ENCODE measurements at regions not wholly inside any gene's neighbourhood (a gene's known extent, or its start where the extent isn't known, plus 50 kb on each side); places are given as distances from the start of the nearest gene placed in this dataset.
A peak's percentile ranks its signal among the peaks of the same experiment; 100 is the strongest.
"Not testable (repeated sequence)": the region's sequence is repeated elsewhere in the genome, so short reads cannot be mapped to it uniquely, and the experiment has no call there.

DNA sequence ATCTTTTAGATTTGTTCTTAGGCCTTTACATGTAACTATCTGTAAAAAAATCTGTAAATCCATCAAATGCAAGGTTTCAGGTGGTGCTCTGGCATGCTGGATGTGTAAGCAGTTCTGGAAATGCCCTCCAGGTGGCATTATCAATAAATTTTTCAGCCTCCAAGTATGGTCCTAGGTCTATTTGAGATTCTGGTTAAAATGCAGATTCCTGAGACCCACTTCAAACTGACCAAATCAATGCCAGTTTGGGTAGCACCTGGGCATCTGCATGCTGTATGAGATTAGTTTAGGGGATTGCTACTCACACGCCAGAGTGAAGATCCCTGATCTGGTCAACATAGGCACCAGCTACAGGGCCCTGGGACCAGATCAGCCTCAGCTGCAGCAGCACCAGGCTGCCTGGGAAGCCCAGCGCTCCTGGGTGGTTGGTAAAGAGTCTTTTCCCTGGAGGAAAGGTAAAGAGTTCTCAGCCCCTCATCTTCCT is 507.3 kb upstream of the CITED2 start:
- peak; percentile 24 for DNase-seq (ENCODE audit: low spot score)

DNA sequence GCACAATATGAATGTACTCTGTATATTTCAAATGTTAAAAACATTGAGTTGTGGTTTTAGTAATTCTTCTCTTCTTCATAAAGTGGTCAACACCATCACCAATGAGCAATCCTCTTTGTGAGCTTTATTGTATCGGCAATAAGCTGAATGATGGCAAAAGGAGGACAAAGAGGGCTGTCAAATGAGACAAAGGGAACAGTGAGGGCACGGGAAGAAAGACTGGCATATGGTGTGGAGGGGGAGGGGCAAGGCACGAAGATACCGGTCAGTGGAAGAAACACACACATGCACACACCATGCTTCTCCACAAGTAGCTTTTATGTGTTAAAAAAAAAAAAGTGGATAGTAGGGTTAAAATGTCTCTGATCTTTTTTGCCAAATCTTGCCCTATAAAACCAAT is 506.8 kb upstream of the CITED2 start:
- no peak for DNase-seq (ENCODE audit: low spot score)

DNA sequence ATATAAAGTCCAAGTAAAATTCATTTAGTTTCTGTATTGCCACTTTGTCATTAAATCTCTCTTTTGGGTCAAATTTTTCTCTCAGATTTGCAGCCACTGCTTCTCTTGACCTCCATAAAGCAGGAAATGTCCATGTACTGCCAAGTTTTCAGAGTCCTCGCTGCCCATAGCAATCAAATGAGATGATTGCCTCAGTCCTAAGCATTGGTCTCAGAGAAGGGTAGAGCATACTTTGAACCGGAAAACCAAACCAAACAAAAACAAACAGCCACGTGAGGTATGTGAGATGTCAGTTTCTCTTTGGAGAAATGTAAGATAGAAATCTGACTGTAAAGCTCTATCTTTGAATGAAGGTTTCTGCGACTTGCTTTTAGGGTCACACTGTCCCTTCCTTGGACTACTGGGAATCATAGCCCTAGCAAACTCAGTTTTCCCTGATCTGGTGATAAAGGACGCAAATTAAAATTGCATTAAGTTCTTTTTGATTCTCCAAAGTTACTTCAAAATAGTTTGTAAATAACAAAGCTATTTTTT is 505.4 kb upstream of the CITED2 start:
- no peak for DNase-seq (ENCODE audit: low spot score)

DNA sequence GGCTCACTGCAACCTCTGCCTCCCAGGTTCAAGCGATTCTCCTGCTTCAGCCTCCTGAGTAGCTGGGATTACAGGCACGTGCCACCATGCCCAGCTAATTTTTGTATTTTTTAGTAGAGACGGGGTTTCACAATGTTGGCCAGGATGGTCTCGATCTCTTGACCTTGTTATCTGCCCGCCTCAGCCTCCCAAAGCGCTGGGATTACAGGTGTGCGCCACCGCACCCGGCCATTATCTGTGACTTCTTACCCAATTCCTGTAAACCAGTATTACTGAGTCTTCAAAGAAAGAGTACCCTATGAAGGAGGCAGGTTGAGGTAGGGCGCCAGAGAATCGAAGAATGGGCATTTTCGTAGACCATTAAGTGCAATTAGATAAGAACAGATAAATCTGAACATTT is 504.8 kb upstream of the CITED2 start:
- DNase-seq (ENCODE audit: low spot score), result not testable (repeated sequence)

DNA sequence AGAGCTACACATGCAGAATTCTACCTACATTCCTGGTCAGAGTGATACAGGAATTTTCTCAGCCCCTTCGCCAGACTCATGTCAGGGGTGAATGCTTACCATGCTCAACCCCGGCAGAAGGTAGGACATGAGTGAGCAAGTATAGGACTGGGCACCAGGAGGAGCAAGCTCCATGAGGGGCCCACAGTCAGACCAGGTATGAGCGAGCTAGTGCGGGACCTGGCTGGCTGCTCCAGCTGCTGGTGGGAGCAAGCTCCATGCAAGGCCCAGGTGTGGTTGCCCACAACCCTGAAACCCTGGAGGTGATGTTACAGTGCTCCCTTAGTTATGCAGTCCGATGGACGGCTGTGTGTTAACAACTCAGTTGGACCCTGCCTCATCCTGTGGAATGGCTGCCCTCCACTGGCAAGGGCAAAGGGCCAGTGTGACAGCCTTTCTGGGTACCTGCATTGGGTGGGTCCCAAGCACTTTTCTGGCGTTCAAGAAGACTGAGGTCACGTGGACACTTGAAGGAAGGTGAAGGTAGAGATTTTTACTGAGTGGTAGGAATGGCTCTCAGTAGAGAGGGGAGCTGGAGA is 503.5 kb upstream of the CITED2 start:
- no peak for DNase-seq (ENCODE audit: low spot score)

DNA sequence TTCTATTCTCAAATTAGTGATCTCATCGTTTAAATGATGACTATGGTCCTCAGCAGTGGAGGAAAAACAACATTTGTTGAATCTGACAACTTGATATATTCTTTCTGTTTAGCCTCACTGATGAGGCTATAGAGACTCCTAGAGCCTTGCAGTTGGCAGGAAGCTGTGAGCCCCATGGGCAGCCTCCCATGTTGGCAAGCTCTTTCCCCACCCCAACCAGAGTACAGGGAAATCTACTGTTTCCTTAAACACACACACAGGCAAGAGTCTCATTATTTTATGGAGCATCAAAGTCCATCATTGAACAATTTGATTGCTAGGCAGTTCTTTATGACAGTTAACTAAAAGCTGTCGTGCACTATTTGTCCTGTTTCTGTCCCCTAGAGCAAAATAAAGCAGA is 498.2 kb upstream of the CITED2 start:
- no peak for DNase-seq (ENCODE audit: low spot score)

DNA sequence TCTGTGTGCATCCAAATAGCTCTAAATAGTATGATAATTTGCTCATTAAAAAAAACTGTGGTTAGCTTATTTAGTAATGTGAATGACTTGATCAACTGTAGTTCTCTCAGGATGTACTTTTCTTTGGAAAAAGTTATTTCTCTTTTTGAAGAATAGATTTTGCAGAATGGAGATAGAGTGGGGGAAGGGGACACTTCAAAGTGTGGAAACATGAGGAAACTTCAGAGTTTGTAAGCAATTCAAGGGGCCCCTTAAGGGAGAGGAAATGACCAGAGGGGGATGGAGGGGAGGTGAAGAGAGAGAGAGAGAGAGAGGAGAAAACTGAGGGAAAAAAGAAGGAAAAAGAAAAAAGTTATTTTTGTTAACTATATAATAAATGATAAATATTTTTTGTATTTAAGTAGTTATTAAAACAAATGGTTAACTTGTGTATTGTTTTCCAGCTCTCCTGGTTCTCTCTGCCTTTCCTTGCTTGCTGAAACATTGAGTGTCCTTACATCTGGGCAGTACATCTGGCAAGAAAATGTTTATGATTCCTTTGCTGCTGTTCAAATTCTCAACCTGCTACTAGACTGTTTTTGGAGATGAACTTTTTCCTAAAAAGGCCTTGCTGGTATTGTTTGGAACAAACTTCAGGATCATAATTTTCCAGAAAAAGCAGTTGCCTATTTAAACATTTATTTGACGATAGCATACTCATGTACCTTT is 497.5 kb upstream of the CITED2 start:
- no peak for DNase-seq (ENCODE audit: low spot score)

DNA sequence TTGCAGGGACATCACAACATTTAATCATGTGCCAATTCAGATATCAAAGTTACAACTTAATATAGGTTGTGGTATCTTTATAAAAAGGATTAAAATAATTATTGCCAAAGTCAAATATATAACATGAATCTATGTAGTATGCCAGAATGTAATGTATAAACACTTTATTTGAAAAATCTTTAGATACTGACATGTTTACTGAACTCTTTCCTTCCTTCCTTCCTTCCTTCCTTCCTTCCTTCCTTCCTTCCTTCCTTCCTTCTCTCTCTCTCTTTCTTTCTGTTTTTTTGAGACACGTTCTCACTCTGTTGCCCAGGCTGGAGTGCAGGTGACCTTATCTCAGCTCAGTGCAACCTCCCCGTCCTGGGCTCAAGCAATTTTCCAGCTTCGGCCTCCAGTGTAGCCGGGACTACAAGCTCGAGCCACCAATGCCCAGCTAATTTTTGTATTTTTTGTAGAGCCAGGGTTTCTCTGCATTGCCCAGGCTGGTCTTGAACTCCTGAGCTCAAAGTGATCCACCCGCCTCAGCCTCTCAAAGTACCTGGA is 496.8 kb upstream of the CITED2 start:
- no peak for DNase-seq (ENCODE audit: low spot score)

DNA sequence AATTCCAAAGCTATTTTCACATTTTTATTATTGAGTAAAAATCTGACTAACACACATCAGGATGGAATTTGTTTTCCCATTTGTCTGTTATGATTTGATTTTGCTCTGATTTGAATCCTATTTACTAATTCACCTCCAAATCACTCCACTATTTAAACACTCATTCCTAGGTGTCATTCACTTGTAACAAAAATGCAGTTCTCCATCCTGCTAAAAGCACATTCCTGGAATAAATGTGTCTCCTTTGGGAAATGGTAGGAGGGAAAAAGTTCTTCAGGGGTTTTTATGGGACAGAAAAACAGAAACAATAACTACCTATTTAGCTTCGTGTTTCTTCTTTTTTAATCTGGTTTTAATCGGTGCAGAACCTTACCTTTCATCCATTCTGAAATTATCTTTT is 494.1 kb upstream of the CITED2 start:
- no peak for DNase-seq (ENCODE audit: low spot score)

DNA sequence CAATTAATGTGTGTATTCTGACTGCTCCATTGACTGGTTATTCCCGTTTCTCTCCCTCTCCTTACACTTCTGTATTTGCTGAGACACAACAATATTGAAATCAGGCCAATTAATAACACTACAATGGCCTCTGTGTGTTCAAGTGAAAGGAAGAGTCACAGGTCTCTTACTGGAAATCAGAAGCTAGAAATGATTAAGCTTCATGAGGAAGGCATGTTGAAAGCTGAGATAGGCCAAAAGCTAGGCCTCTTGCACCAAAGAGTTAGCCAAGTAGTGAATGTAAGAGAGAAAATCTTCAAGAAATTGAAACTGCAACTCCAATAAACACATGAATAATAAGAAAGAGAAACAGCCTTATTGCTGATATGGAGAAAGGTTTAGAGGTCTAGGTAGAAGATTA is 489.5 kb upstream of the CITED2 start:
- no peak for DNase-seq (ENCODE audit: low spot score)

DNA sequence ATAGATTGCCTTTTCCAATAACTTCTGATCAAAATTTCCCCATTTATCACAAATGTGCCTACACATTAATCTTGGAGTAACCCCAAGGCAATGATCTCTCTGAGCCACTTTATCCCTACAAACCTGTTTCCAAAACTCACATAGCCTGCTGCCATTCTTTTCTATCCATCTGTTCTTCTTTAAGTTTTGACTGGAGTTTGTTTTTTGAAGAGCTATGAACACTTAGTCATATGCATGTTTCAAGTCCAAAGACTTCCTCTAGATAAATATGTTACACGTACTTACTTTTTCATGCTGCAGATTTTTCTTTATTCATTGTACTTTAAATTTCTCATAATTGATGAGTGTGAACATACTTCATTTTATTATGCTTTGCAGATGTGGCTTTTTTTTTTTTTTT is 488.9 kb upstream of the CITED2 start:
- no peak for DNase-seq (ENCODE audit: low spot score)

DNA sequence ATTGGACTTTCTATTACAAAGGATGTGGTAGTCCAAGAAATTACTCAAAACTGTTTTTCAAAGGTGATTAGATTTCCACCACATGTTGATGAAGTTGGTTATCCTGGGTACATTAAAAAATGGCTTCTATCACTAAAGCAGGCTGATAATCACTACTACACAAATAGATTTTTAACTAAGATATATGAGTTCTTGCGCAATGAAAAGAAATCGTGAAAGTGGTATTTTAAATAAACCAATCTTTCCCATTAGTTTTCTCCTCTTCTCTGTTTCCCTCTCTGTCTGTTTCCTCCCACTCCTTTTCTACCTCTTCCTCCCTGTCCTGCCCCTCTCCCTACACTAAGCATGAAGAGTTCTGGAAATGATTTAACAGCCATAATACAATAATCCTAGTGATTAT is 487.9 kb upstream of the CITED2 start:
- no peak for DNase-seq (ENCODE audit: low spot score)

DNA sequence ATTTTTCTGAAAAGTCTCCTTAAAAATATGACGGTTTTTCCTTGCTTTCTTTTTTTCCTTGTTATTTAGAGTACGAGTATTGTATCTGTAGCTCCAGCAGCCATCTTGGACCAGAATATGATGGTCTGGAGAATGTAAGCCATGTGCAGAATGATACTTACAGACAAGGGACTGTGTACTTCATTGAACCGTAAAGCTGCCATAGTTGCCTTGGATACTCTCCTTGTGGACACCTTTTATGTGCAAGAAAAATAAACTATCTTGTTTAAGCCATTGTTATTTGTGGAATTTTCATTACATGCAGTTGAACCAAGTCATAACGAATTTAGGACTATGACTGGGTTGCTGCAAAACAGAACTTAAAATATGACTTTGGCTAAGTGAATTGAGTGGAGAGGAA is 485.8 kb upstream of the CITED2 start:
- DNase-seq (ENCODE audit: low spot score), result no peak

DNA sequence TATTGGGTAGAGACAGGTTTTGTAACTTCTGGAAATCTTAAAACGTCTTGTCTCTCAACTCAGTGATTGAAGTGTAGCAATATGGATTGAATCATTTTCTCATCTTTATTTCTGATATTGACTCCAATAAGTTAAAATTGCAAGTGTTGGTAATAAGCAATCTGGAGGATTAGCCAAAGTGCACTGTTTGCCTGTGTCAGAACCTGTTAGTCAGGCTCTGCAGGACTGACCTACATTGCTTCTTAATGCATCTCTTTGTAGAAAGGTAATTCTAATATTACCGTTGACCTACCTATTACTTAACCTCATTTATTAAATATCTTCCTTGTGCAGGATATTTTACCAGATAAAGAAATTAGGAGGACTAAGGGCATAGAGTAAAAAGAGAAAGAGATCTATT is 484.0 kb upstream of the CITED2 start:
- no peak for DNase-seq (ENCODE audit: low spot score)

DNA sequence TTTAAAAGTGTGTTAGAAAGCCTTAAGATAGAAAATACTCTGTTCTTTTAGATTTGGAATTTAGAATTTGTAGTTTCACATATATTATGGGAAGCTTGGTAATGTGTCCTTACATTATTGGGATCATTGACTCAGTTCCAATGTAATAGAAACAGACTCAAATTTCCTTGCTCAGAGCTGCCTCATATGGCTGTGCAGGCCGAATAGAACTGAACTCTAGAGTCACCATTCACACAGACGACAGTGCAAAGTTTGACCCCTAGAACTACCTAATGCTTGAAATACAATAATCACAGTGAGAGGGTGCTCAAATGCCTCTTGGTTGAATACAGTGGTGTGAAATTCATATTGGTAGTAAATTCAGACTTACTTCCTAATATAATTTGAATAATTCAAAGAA is 482.7 kb upstream of the CITED2 start:
- DNase-seq (ENCODE audit: low spot score), result no peak

DNA sequence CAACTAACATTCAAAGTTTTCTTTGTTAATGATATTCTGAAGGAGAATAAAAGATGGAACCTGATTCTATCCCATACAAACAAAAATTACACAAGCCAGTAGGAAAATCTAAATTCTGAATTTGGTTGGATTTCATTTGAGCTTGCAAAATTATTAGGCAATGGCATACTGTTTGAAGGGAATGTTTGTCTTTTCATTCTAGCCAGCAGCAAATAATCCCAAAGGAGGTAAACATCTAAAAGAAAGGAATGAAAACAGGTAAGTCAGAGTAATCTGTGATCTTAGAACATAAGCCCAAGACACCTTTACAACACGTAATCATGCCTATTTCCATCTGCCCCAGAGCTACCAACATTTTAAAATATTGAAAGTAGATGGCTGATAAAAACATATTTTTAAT is 482.1 kb upstream of the CITED2 start:
- DNase-seq (ENCODE audit: low spot score), result no peak

DNA sequence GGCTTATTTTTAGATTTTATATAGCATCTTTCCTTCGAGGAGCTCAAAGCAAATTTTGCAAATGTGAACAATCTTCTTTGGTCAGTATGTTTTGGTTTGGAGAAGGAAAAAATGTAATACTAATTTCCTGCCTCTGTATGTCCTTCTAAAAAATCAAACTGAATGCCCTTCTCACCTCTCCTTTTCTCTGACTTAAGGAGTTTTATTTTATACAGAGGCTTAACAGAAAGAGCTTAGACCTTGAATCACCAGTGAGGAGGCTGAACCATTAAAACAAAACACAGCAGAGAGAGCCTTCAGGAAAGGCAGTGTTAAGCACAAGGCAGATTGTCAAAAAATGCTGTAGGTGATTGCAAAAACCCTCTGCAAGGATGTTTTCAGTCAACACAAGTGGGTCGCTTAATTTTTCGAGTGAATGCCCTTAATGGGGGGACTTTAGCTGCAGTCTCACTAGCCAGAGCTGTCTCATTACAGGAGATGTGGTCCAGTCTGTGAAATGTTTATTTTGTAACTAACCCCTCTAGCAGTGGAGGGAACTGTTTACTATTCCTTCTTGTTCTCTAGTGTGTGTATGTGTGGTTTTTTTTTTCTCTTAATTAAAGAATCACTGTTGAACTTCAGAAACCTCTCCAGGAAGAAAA is 481.3 kb upstream of the CITED2 start:
- DNase-seq (ENCODE audit: low spot score), result no peak

DNA sequence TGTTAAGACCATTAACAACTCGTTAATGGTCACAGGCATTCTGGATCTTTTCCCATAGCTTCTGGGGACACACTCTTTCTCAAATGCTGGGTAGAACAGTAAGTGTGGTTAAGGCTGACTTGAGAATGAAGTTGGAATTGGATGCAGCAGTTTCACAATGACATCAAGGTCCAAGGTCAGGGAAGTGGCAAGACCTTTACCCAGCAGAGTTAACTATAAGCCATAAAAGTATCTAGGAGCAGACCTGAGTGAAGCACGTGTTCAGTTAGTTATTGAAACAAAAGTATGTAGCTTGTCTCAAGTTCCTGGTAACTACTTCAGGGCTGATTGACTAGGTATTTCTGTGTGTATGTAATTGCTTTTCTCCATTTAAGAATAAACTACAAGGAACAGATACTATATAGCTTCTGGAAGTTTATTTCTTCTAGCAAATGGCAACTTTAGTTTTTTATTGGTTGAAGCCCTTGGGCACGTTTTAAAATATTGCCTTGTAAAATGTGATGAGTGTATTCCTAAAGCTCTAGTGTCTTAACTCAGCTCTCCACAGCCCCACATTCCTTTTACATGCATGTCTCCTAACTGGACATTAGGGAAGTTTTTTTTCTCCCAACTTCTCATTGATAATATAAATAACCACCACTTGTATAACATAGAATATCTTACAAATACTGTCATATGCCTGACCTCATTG is 479.0 kb upstream of the CITED2 start:
- DNase-seq (ENCODE audit: low spot score), result no peak

DNA sequence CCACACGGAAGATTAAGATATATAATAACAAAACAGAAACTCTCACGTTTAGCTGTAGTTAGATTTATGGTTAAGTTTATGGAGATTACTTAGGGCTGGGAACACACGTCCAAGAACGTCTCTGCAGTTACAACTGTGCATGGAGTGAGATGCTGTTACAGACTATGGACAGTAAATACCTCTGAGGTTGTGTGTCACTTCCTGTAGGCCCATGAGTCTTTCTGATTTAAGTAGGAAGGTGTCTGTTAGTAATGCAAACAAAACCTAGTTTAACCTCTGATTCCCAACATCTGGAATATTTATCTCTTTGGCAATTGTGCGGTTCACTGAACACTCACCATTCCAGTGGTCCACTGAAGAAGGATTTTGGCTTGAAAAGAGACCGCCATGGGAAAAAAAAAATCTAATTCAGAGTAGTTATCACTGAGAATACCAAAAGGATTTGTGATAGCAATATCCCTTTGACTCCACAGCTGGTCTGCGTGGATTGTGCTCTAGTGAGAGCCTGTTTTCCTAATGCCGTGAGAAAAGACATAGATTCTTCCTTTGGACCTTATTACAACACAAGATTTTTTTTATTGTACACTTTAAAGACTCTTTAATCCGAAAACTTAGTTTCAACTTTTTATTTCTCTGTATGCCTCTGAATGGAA is 478.2 kb upstream of the CITED2 start:
- DNase-seq (ENCODE audit: low spot score), result peak; percentile 25

DNA sequence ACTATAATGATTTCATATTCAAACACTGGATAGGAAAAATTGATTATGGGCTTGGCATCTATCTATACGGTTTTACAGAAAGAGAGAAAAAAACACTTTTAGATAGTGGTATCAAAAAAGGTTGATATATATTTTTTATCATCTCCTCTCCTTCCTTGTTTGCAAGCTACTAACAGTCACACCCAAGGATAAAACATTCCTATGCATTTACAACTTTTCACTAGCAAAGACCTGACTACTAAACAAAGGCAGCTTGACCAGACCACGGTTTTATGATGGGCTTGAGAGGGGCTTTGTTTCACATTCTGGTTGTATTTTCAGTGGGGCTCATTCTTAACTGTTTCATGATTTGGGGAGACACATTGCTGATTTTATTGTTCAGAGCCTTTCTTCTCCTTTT is 477.6 kb upstream of the CITED2 start:
- no peak for DNase-seq (ENCODE audit: low spot score)

DNA sequence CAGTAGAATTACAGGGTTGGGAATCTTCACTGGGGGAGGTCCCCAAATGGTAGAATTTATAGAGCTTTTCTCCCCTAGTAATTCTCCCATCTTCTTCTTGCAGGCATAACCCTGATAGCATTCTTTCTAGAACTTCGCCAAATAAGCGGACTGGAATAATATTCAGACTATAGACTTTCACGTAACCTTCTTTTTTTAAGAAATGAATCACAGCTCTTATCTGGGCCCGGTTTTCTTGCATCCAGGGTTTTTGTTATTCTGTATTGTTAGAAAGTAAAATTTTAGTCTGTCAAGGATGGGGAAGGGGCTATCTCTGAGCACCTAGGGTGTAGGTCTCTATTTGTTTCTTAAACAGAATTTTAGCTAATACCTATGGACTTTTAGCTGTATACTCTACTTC is 476.8 kb upstream of the CITED2 start:
- no peak for DNase-seq (ENCODE audit: low spot score)

DNA sequence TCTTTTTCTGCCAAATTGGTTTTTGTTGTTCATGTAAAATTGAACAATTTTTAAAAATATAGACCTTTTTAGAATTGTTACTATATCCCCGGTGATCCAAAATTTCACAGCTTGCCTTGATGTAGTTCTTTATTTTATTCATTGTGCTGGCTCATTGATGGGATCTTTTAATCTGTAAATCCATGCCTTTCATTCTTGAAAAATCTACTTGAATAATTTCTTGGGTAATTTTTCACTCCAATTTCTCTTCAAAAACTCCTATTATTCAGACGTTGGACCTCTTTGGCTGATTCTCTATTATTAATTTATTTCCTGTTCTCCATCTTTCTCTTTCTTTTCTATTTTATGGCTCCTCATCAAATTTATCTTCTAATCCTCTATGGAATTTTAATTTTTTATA is 476.1 kb upstream of the CITED2 start:
- DNase-seq (ENCODE audit: low spot score), result no peak

Measured in kidney capillary endothelial cell (primary cell).